ENCODE measurements at regions not wholly inside any gene's neighbourhood (a gene's known extent, or its start where the extent isn't known, plus 50 kb on each side); places are given as distances from the start of the nearest gene placed in this dataset.
"Not testable (repeated sequence)": the region's sequence is repeated elsewhere in the genome, so short reads cannot be mapped to it uniquely, and the experiment has no call there.

- DNase-seq: no peak
These were observed 269.4 kb downstream of the MYCN start for GRCh38 chr2:16209799-16210198.

- DNase-seq: no peak
These were observed 268.6 kb downstream of the MYCN start for GRCh38 chr2:16208921-16209320.

GRCh38 chr2:16208241-16208797 is 268.0 kb downstream of the MYCN start:
- no peak for DNase-seq

- DNase-seq: no peak
These were observed 267.3 kb downstream of the MYCN start for GRCh38 chr2:16207611-16208010.

GRCh38 chr2:16207151-16207550 is 266.8 kb downstream of the MYCN start:
- no peak for DNase-seq

- DNase-seq: no peak
These were observed 266.0 kb downstream of the MYCN start for GRCh38 chr2:16206191-16206944.

GRCh38 chr2:16205631-16206030 is 265.3 kb downstream of the MYCN start:
- DNase-seq: no peak

- DNase-seq: no peak
These were observed 264.7 kb downstream of the MYCN start for GRCh38 chr2:16204886-16205620.

- DNase-seq: no peak
These were observed 263.9 kb downstream of the MYCN start for GRCh38 chr2:16204251-16204650.

GRCh38 chr2:16203691-16204090 is 263.3 kb downstream of the MYCN start:
- no peak for DNase-seq

GRCh38 chr2:16203069-16203468 is 262.7 kb downstream of the MYCN start:
- DNase-seq: no peak

- DNase-seq: no peak
These were observed 262.1 kb downstream of the MYCN start for GRCh38 chr2:16202266-16203020.

GRCh38 chr2:16201848-16202247 is 261.5 kb downstream of the MYCN start:
- no peak for DNase-seq

- no peak for DNase-seq
These were observed 260.3 kb downstream of the MYCN start for GRCh38 chr2:16200554-16201193.

GRCh38 chr2:16199882-16200553 is 259.7 kb downstream of the MYCN start:
- no peak for DNase-seq

GRCh38 chr2:16199241-16199640 is 258.9 kb downstream of the MYCN start:
- not testable (repeated sequence) for DNase-seq

- no peak for DNase-seq
These were observed 258.0 kb downstream of the MYCN start for GRCh38 chr2:16198166-16198912.

GRCh38 chr2:16197504-16198147 is 257.3 kb downstream of the MYCN start:
- no peak for DNase-seq

- no peak for DNase-seq
These were observed 256.5 kb downstream of the MYCN start for GRCh38 chr2:16196687-16197503.

GRCh38 chr2:16195681-16196070 is 255.3 kb downstream of the MYCN start:
- DNase-seq: no peak

All from RPMI8226 (cell line).